ENCODE measurements at regions not wholly inside any gene's neighbourhood (a gene's known extent, or its start where the extent isn't known, plus 50 kb on each side); places are given as distances from the start of the nearest gene placed in this dataset.
A peak's percentile ranks its signal among the peaks of the same experiment; 100 is the strongest.

DNA sequence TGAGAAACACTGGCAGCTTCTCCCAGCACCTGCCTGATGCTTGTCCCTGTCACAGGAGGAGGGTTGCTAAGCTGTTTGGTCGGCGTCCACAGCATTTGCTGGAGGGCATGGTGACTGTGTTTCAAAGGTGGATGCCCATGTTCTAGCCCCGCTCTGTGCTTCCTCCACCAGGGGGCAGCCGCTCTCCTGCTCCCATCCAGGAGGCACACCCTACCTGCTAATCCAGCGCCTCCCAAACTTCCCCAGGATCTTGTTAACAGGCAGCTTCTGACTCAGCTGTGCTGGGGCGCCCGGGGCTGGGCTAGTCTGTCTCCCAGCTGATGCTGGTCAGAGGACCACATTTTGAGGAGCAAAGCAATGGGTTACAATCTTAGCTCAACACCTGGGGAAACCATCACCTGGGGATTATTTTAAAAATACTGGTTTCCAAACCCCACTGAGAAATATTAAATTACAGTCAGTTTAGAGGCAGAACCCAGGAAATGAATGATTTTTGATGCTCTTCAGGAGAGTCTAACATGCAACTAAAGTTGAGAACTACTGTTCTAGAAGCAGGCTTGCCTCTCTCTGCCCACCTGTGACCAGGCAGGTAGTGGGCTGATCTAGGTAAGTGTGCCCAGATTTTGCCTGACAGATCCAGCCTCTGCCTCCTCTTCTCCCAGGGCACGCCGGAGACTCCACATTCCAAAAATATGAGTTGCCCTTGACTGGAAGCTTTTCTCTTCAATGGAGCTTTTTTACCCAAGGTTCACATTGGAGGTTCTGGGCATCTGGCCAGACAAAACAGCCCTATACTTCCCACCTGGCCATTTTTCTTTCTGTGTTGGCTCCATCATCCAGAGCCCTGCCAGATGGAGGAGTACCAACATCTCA, 92.7 kb upstream of the GPR26 start:
- no peak overlapping the region for H3K14ac ChIP-seq (ENCODE audit: insufficient read length)
- WGBS, 2 experiments (ENCODE audit: extremely low coverage in 1 of 2, insufficient coverage in 1 of 2, insufficient read length in 1 of 2, insufficient replicate concordance in 2 of 2, low coverage in 1 of 2, low lambda C conversion rate in 2 of 2, missing lambda C conversion rate in 1 of 2): 45% methylated on average over 9 of the region's 9 CpGs; no CpG with 5 or more reads in 1 of the 2 experiments
- no peak overlapping the region for H3K4me3 ChIP-seq (ENCODE audit: extremely low read depth in 1 of 4, insufficient read depth in 2 of 4, low read depth in 3 of 4, low read length in 4 of 4)
- ChIA-PET CTCF (ENCODE audit: partially characterized antibody) (interaction anchor here (0.6 to 8.2 kb wide), 49 partner anchors 10 to 559 kb away, joined by 3 to 92 read pairs (median 4); no protein-coding TSS in a partner anchor), POLR2A (ENCODE audit: partially characterized antibody) (interaction anchor here (0.6 kb wide), 2 partner anchors 53 to 293 kb away, joined by 3 to 4 read pairs; no protein-coding TSS in a partner anchor)
- 0 out of 2 replicates have a peak overlapping the region, but pooled peaks have one; percentile 83 for H2BK15ac ChIP-seq (ENCODE audit: low read length)
- no peaks in the 10 kb centered on the region for H4K20me1 ChIP-seq (replicated peaks in 1 of 2; ENCODE audit: control insufficient read depth in 1 of 2, insufficient read depth in 2 of 2, low read length in 2 of 2)
- no peak overlapping the region for H3K9ac ChIP-seq (replicated peaks in 1 of 4; ENCODE audit: extremely low read depth in 1 of 4, low read depth in 3 of 4, low read length in 3 of 4)
- H3K23me2 ChIP-seq (ENCODE audit: low read depth, low read length): no peaks in the 10 kb centered on the region
- no peaks in the 10 kb centered on the region for H3K79me2 ChIP-seq (ENCODE audit: control insufficient read depth in 1 of 2, insufficient read depth in 2 of 2, low read length in 2 of 2)
- no peak overlapping the region for H3K56ac ChIP-seq (replicated peaks; ENCODE audit: insufficient read length, low read depth, low read length)
- no peak overlapping the region for H2AK5ac ChIP-seq (ENCODE audit: low read depth, low read length)
- no peaks in the 10 kb centered on the region for H3K36me3 ChIP-seq (ENCODE audit: control insufficient read depth in 2 of 4, insufficient read depth in 4 of 4, low read length in 3 of 4)
- H3K4ac ChIP-seq (replicated peaks; ENCODE audit: insufficient read length, low read depth, low read length): no peak overlapping the region
- H2BK120ac ChIP-seq (replicated peaks; ENCODE audit: low read depth, low read length): no peak overlapping the region
- no peak overlapping the region for H2BK20ac ChIP-seq (ENCODE audit: low read length)
- FAIRE-seq (peak; percentile 7), DNase-seq (ENCODE audit: low read depth in 1 of 2, low spot score in 2 of 2) (peak; percentile 73 to 92)
- no peak overlapping the region for H4K5ac ChIP-seq (ENCODE audit: insufficient read length, low read depth, low read length)
- no peaks in the 10 kb centered on the region; a peak in 1 of 7 replicates for H3K27me3 ChIP-seq (replicated peaks in 1 of 4; ENCODE audit: control insufficient read depth in 3 of 4, extremely low read depth in 1 of 4, insufficient read depth in 3 of 4, low read length in 3 of 4)
- H2BK12ac ChIP-seq (ENCODE audit: low read depth, low read length): peak overlapping the region; percentile 87; the same call in 1 of the 2 replicates
- H3K4me2 ChIP-seq (ENCODE audit: insufficient read depth in 1 of 2, low read depth in 2 of 2, low read length in 2 of 2): no peak overlapping the region
- H3K4me1 ChIP-seq (replicated peaks in 1 of 4; ENCODE audit: control insufficient read depth in 3 of 4, insufficient read depth in 4 of 4, low read length in 3 of 4): peaks cover 0 to 3% (median under 1%) of the 10 kb centered on the region in 4 experiments; a peak in 2 of 7 replicates
- no peak overlapping the region for H4K8ac ChIP-seq (ENCODE audit: extremely low read depth, insufficient read depth, low read length)
- no peak overlapping the region for H2AFZ ChIP-seq (ENCODE audit: low read length)
- H3K27ac ChIP-seq (ENCODE audit: low read depth, low read length): no peak overlapping the region
- no peaks in the 10 kb centered on the region for H3K79me1 ChIP-seq (ENCODE audit: low read depth, low read length)
- peak overlapping the region; percentile 87 for H3K18ac ChIP-seq (ENCODE audit: extremely low read depth, low read length)
- peak overlapping the region; percentile 52; the same call in 1 of the 2 replicates for H2BK5ac ChIP-seq (ENCODE audit: low read depth, low read length)
- no peak overlapping the region for H3K23ac ChIP-seq (ENCODE audit: insufficient read length)
- H3K9me3 ChIP-seq (ENCODE audit: insufficient read depth in 2 of 2, low read depth in 1 of 2, low read length in 1 of 2): no peaks in the 10 kb centered on the region
- no peak overlapping the region for H4K91ac ChIP-seq (replicated peaks; ENCODE audit: insufficient read length, low read length)
- TF ChIP-seq CHD2 (IDR thresholded peaks at IDR 0.05; ENCODE audit: low read length) (0 out of 2 replicates have a peak, but pooled peaks have one; percentile 17), ZNF274 (IDR thresholded peaks at IDR 0.05; ENCODE audit: borderline replicate concordance, extremely low read depth, low read length) (no peak), RXRA (IDR thresholded peaks at IDR 0.05; ENCODE audit: insufficient read depth, low read depth, low read length) (no peak), YY1 (IDR thresholded peaks at IDR 0.05; ENCODE audit: low read depth, low read length) (peak; percentile 67; the same call in 1 of the 2 replicates), TAF1 (IDR thresholded peaks at IDR 0.05; ENCODE audit: low read depth, low read length) (no peak), SIX5 (IDR thresholded peaks at IDR 0.05; ENCODE audit: low read depth, low read length) (no peak), CTCF (IDR thresholded peaks at IDR 0.05; ENCODE audit: control extremely low read depth in 1 of 3, insufficient read depth in 1 of 3, low read depth in 1 of 3, low read length in 3 of 3) (peak; percentile 92 to 99 (median 97)), FOSL1 (IDR thresholded peaks at IDR 0.05; ENCODE audit: insufficient read depth, low read depth, low read length) (no peak), EGR1 (IDR thresholded peaks at IDR 0.05; ENCODE audit: borderline replicate concordance, low read depth, low read length) (no peak)

Measured in H1 (cell line).